BJ (cell line): ENCODE measurements at regions not wholly inside any gene's neighbourhood (a gene's known extent, or its start where the extent isn't known, plus 50 kb on each side); places are given as distances from the start of the nearest gene placed in this dataset.

Experiments used
- CTCF ChIA-PET: fragments of 350-600 bp; formaldehyde crosslinking; extraction: SDS; loops from one replicate; lab custom pipeline; 2021; ENCODE audit warnings: antibody characterized with exemption, inconsistent platforms; lab: Yijun Ruan, JAX
- POLR2A ChIA-PET: fragments of 300-600 bp; sonication (Branson Sonifier 250); formaldehyde crosslinking; extraction: SDS; loops from one replicate; lab custom pipeline; 2021; ENCODE audit warnings: antibody characterized with exemption; lab: Charles Lee
- DNase-seq: peaks from one replicate; pipeline ENCODE4 v3.0.0-alpha.2; 2011; ENCODE audit warnings: low read depth
- H3K27me3 ChIP-seq: 2 replicates; pipeline ENCODE4 v1.6.0; 2011; ENCODE audit warnings: low read length; ENCODE audit not compliant: control insufficient read depth, insufficient read depth
- H3K36me3 ChIP-seq: 2 replicates; pipeline ENCODE4 v1.5.1; 2011; ENCODE audit warnings: low read length; ENCODE audit not compliant: control insufficient read depth, insufficient read depth
- H3K4me3 ChIP-seq: 2 replicates; pipeline ENCODE4 v1.5.1; 2011; ENCODE audit warnings: low read depth, mild to moderate bottlenecking, control low read depth, low read length
- TF ChIP-seq, protein P1 (sequence below): IDR thresholded peaks from 2 replicates; pipeline ENCODE4 v1.5.1; 2011; ENCODE audit warnings: low read depth, mild to moderate bottlenecking, control low read depth, inconsistent platforms, low read length, moderate library complexity; ENCODE audit not compliant: insufficient read depth

DNA sequence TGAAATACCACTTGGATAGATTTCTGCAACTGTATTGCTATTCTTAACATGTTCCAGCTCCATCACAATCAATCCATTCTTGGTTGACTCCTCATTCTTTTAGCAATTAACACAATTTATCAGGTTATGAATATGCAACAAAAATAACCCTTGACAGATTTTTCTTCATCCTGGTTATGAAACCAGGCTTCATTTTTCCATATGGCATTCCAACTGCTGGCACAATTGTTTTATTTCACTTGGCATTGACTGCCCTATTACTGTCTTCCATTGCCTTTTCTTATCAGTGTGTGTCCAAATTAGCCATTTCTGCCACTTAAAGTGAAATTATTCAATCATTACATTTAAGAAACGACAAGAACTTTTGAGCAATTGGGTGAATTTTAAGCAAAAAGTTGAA lies 388.8 kb upstream of the EPHA5 start:
- no peak for DNase-seq
- Histone ChIP-seq H3K27me3 (no peaks in the 10 kb centered on the region), H3K4me3 (no peak overlapping the region), H3K36me3 (no peaks in the 10 kb centered on the region)
- CTCF ChIA-PET, result no interaction called here
- POLR2A ChIA-PET, result no interaction called here
- TF ChIP-seq, protein P1, sequence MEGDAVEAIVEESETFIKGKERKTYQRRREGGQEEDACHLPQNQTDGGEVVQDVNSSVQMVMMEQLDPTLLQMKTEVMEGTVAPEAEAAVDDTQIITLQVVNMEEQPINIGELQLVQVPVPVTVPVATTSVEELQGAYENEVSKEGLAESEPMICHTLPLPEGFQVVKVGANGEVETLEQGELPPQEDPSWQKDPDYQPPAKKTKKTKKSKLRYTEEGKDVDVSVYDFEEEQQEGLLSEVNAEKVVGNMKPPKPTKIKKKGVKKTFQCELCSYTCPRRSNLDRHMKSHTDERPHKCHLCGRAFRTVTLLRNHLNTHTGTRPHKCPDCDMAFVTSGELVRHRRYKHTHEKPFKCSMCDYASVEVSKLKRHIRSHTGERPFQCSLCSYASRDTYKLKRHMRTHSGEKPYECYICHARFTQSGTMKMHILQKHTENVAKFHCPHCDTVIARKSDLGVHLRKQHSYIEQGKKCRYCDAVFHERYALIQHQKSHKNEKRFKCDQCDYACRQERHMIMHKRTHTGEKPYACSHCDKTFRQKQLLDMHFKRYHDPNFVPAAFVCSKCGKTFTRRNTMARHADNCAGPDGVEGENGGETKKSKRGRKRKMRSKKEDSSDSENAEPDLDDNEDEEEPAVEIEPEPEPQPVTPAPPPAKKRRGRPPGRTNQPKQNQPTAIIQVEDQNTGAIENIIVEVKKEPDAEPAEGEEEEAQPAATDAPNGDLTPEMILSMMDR, result no peak

DNA sequence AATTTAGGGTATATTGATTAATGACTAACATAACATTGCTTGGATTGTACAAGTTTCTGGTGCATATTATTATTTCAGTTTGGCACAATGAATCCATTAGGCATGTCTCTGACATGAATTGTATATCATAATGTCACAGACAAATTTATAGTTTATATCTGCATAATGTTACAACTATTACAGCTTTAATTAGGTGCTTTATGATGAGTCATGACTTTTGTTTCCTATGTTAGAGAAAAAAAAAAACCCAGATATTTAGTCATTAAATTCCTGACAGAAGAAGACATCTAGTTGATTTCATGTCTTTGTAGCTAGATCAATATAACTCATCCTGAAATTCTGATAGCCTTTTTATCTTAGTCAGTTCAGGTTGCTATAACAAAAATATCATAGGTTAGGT lies 385.7 kb upstream of the EPHA5 start:
- CTCF ChIA-PET, result no interaction called here
- no peak overlapping the region for H3K4me3 ChIP-seq
- TF ChIP-seq, protein P1, result no peak
- no peak for DNase-seq
- no peaks in the 10 kb centered on the region for H3K36me3 ChIP-seq
- POLR2A ChIA-PET, result no interaction called here
- no peaks in the 10 kb centered on the region for H3K27me3 ChIP-seq

GRCh38 chr4:66052426-66052825 lies 382.1 kb upstream of the EPHA5 start:
- Histone ChIP-seq H3K36me3 (no peaks in the 10 kb centered on the region), H3K4me3 (no peak overlapping the region), H3K27me3 (no peaks in the 10 kb centered on the region)
- ChIA-PET CTCF (no interaction called here), POLR2A (no interaction called here)
- TF ChIP-seq, protein P1, result no peak
- no peak for DNase-seq

DNA sequence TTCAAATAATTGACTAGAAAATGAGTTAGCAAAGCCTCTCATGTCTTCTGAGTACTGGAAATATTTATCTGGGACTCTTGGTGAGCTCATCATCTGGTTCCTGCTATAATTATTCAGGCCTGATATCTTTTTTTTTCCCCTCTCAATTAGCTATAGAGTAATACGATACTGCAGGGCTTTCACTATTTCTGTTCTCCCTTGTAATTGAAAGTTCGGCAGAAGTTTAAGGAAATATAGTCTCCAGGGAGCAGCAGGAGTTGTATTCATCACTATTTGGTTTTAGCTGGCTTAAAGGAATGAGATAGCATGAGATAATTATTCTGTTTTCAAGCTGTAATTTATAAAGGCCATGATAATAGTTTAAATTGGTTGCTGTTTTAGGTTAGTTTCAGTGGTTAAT lies 378.6 kb upstream of the EPHA5 start:
- CTCF ChIA-PET, result interaction anchor here (0.6 kb wide), 1 partner anchor 283 kb away, joined by 4 read pairs; no protein-coding TSS in a partner anchor
- no peaks in the 10 kb centered on the region for H3K27me3 ChIP-seq
- POLR2A ChIA-PET, result no interaction called here
- no peaks in the 10 kb centered on the region for H3K36me3 ChIP-seq
- DNase-seq, result no peak
- TF ChIP-seq, protein P1, result no peak
- H3K4me3 ChIP-seq, result no peak overlapping the region

- DNase-seq, result no peak
- ChIA-PET CTCF (no interaction called here), POLR2A (no interaction called here)
- TF ChIP-seq, protein P1, result no peak
- no peaks in the 10 kb centered on the region for H3K36me3 ChIP-seq
- no peak overlapping the region for H3K4me3 ChIP-seq
- no peaks in the 10 kb centered on the region for H3K27me3 ChIP-seq
Observed at GRCh38 chr4:66045913-66046312, 375.6 kb upstream of the EPHA5 start.
